Stimulated activated CD4-positive, alpha-beta T cell treated with anti-CD3 and anti-CD28 coated beads, Interleukin-2, amount 100 ng/mL, for 24 hours (primary cell): ENCODE measurements at regions not wholly inside any gene's neighbourhood (a gene's known extent, or its start where the extent isn't known, plus 50 kb on each side); places are given as distances from the start of the nearest gene placed in this dataset.
"Not testable (repeated sequence)": the region's sequence is repeated elsewhere in the genome, so short reads cannot be mapped to it uniquely, and the experiment has no call there.

Experiments used
- DNase-seq, 2 donors: peaks; one replicate each; pipeline ENCODE4 v3.0.0-alpha.2; 2020

- DNase-seq, result no peak
Observed at GRCh38 chr4:134585972-134586371, 384.4 kb upstream of the PABPC4L start.

GRCh38 chr4:134567461-134567860 lies 365.9 kb upstream of the PABPC4L start:
- no peak for DNase-seq

DNA sequence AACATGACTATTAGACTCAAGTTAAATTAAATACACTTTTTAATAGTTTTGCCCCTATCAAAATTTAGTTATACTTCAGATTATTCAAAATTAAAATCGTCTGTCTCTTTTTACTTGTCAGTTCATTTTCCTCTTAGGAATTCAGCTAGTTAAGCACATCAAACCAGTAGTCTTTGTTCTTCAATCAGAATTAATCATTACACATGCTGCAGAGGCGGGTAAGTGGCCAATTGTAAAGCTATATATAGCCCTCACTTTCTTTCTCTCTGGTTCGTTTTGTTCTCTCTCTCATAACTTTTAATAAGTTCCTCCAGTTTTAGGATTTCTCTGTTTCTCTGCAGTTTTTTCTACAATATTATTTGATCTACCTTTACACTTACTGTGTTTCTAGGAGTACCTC lies 359.1 kb upstream of the PABPC4L start:
- DNase-seq, result no peak

GRCh38 chr4:134552063-134552462 lies 350.5 kb upstream of the PABPC4L start:
- no peak for DNase-seq

DNA sequence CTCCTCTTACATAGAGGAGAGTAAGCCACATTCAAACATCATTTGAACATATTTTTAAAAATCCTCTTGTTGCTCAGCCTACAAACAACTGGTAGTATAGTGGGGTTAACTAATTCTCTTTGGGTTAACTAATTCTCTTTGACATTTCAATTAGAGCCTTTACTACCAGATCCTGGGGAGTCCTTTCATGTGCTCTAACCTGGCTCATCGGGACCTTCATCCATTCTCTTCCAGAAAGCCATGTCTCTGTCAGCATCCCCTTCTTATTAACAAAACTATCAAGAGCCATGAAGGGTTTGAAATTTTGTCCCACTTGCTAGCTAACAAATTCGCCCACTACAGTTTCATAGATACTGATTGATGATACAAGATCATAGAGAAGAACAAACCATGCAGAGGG lies 349.8 kb upstream of the PABPC4L start:
- DNase-seq, result no peak

DNA sequence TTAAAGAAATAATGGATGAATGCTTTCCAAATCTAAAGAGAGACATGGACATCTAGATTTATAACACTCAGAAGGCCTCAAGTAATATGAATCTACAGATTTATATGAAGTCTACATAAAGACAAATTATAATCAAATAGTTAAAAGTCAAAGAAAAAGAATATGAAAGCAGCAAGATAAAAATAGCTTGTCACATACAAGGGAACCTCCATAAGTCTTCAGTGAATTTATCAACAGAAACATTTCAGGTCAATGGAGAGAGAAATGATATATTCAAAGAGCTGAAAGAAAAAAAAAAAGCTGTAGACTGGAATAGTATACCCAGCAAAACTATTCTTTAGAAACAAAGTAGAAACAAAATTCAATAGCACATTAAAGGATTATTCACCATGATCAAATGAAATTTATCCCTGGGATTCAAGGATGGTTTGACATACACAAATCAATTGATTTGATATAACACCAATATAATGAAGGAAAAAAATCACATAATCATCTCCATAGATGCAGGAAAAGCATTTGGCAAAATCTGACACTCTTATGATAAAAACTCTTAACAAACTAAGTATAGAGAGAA lies 346.6 kb upstream of the PABPC4L start:
- no peak for DNase-seq

- DNase-seq, result no peak
Observed at GRCh38 chr4:134546279-134546678, 344.7 kb upstream of the PABPC4L start.

DNA sequence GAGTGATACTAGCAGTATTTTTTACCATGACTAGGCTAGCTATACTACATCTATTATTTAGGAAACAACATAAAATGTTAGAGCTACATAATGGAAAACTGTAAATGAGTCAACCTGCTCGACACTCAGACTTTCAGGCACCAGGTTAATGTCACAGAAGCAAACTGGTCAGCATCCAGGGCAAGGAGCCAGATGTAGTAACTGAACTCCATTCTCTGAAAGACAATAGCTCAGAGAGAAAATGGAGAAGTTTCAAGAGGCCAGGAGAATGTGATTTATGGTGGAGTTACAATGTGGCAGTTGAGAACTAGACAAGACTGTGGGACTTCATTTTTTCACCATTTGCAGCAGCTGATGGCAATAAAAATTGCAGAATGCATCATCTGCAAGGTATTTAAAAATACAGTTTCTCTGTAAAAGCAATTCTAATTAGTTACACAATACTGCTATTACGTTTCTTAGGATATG lies 342.7 kb upstream of the PABPC4L start:
- no peak for DNase-seq

DNA sequence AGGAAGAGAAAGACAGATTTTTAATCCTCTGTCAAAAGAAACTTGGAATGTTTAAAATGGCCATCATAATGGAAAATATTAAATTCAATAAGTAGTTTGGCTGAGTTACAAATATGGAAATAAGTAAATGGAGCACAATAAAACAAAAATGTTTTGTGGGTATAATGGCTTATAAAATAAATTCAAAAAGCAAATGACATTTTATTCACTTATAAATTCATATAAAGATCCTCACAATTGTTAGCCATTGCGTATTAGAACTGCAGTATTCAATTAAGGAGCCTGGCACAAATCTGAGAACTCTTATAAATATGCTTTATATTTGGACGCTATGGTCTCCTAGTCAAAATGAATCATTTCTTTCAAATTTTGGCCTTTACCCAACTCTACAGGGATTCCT lies 339.0 kb upstream of the PABPC4L start:
- no peak for DNase-seq

DNA sequence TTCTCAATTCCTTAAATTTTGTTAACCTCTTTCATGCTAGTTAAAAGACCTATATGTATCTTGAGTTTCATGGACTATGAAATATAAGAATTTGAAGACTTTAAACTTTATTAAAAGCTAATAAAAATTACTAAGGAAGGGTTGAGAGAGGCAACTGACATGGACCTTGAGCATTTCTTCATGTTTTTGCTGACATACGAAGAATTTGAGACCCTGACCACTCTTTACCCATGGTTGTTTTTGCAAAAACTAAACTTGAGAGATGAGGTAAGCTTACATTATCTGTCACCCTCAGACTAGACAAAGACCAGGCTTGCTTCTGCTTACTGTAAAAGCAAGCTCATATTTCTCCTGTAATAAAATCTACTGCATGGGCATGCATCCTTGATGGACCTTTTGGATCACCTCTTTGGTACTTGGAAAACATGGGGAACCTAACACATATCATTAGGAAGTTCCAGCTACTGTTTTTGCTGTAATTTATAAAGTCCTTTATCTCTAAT lies 338.2 kb upstream of the PABPC4L start:
- no peak for DNase-seq

DNA sequence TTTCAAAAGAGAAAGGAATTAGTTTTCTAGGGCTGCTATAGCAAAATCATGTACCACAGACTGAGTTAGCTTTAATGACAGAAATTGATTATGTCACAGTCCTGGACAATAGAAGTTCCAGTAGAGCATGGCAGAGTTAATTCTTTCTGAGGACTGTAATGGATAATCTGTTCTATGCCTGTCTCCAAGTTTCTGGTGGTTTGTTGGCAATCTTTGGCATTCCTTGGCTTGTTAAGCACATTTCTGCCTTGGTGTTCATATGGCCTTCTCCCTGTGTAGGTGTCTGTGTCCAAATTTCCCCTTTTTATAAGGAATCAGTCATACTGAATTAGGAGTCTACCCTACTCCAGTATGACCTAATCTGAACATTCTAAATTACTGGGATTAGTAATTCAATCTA lies 336.1 kb upstream of the PABPC4L start:
- no peak for DNase-seq

DNA sequence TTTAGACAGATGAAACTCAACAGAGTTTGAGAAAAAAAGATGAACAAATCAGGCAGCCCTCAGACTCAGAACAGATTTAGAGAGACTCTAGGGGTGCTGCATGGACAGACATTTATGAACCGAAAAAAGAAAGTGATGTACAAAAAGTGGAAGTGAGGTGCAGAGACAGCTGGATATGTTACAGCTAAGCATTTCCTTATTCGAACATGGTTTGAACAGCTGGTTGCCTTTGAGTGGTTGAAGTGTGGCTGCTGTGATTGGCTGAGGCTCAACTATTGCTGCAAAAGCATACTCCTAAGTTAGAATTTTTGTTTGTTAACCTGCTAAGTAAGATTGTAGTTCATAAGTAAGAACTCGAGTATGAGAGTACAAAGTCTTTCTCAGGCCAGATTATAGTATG lies 331.5 kb upstream of the PABPC4L start:
- no peak for DNase-seq

DNA sequence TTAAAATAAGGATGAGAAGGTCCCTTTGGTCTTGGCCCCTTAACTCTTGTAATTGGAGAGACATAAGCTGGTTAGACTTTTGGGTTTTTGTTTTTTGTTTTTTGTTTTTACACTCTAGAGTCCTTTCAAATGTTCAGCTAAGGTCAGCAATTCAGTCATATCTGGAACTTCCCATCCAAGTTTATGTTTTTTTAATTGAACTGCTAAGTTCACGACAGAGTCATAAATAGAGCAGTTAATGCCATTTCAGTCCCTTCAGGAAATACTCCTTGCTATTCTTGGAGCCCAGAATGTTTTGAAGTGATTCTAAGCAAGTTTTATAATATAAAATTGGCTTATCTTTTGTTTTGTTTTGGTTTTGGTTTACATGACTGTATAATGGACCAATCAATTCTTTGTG lies 329.4 kb upstream of the PABPC4L start:
- DNase-seq, result no peak

- DNase-seq, result no peak
Observed at GRCh38 chr4:134529629-134530028, 328.0 kb upstream of the PABPC4L start.

DNA sequence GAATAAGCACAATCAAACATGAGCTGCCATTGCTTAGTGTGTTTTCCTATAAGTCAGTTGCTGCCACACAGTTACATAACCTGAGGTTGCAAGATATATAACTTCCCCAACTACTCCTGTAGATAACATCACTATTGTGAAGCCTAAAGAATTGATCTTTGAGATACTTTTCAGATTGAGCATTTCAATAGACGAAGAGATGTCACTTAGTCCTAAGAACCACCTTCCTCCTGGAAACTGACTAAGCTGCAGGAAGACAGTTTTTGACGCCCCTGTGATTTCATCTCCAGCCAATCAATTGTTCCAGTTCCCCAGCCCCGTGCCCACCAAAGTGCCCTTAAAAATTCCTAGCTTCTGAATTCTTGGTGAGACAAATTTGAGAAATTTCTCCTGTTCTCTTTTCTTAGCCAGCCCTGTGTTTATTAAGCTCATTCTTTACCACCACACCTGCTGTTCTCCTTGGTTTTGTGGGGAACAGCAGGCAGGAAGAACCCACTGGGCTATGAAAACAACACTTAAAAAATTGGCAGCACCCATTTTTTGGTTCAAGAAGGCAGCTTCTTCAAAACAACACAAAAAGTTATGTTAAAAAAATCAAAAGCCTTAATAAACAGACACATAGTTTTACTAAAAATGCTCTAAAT lies 317.1 kb upstream of the PABPC4L start:
- no peak for DNase-seq

GRCh38 chr4:134510544-134510943 lies 309.0 kb upstream of the PABPC4L start:
- DNase-seq, result no peak

GRCh38 chr4:134505511-134505910 lies 303.9 kb upstream of the PABPC4L start:
- no peak for DNase-seq

GRCh38 chr4:134501973-134502643 lies 300.5 kb upstream of the PABPC4L start:
- DNase-seq, result no peak

- DNase-seq, result not testable (repeated sequence)
Observed at GRCh38 chr4:134501488-134501887, 299.9 kb upstream of the PABPC4L start.

DNA sequence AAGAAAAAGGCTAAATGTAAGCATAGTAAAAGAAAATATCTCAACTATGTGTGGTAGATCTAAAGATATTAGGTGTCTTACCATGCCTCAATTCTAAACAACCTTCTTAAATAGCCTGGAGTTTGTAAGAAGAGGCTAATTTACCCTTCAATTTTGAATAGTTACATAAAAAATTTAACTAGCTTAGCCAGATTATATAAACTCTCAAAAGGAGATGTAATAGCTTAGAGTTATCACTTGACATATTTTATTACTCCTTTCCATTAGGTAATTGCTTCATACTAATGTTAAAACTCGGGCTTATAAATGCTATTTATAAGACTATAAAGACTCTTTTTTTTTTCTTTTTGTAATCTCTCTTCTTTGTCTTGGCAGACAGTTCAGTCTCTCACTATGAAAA lies 297.5 kb upstream of the PABPC4L start:
- no peak for DNase-seq

- DNase-seq, result no peak
Observed at GRCh38 chr4:134490863-134491262, 289.3 kb upstream of the PABPC4L start.

DNA sequence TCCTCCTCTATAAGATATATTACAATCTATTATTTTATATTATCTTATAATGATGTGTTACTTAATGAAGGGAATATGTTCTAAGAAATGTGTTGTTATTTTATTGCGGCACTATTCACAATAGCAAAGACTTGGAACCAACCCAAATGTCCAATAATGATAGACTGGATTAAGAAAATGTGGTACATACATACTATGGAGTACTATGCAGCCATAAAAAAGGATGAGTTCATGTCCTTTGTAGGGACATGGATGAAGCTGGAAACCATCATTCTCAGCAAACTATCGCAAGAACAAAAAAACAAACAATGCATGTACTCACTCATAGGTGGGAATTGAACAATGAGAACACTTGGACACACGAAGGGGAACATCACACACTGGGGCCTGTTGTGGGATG lies 281.9 kb upstream of the PABPC4L start:
- DNase-seq, result not testable (repeated sequence)

- DNase-seq, result no peak
Observed at GRCh38 chr4:134471569-134471968, 270.0 kb upstream of the PABPC4L start.

- DNase-seq, result no peak
Observed at GRCh38 chr4:134470544-134470943, 269.0 kb upstream of the PABPC4L start.
